GM13976 (cell line): ENCODE measurements at regions not wholly inside any gene's neighbourhood (a gene's known extent, or its start where the extent isn't known, plus 50 kb on each side); places are given as distances from the start of the nearest gene placed in this dataset.
A peak's percentile ranks its signal among the peaks of the same experiment; 100 is the strongest.
"Not testable (repeated sequence)": the region's sequence is repeated elsewhere in the genome, so short reads cannot be mapped to it uniquely, and the experiment has no call there.

Experiments
- DNase-seq: peaks from one replicate; pipeline ENCODE4 v3.0.0; 2012; ENCODE audit warnings: low spot score
- in situ Hi-C: fragments of 300-500 bp; cut with MboI; formaldehyde crosslinking; loops from one replicate; pipeline ENCODE4 v1.12.0; 2022; ENCODE audit warnings: low sequenced_read_pairs, mixed read lengths, inconsistent platforms; ENCODE audit not compliant: unreplicated experiment
- TF ChIP-seq, protein P1 (sequence below): IDR thresholded peaks from 2 replicates; pipeline ENCODE4 v1.5.1; 2012; ENCODE audit warnings: borderline replicate concordance, mild to moderate bottlenecking; ENCODE audit not compliant: insufficient read depth; ENCODE audit errors: extremely low read depth, missing control alignments, control extremely low read depth

DNA sequence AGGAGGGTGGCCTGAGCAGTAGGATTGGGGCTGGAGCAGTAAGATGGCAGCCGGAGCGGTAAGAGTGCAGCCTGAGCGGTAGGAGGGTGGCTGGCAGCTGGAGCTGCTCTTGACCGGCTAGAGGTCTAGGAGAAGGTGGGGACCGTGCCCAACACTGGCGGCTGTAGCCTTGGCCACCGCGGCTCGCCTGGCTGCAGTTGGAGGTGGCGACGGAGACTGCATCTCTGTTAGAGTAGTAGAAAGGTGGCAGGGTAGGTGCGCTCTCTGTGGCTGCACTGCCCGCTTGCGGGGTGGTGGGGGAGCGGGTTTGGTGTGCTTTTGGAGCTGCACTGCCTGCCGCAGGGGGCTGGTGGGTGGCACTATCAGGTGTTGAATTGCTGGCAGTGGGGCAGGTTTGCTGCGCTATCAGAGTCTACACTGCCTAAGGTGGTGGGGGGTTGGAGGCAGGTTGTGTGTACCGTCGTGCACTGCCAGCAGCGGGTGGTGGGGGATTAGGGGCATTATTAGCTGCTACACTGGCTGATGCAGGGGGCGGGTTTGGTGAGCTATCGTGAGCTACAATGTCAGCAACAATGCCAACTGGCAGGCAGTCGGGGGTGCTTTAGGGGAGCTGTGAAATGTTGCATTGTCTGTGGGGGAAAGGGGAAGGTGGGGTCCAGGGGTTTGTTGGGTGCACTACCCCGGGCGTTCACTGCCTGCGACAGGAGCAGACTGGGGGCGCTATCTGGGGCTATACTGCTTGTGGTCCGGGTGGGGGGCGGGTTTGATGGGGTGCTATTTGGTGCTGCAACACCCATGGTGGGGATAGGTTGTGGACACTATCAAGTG is 4461.3 kb upstream of the OR11H1 start:
- TF ChIP-seq, protein P1, sequence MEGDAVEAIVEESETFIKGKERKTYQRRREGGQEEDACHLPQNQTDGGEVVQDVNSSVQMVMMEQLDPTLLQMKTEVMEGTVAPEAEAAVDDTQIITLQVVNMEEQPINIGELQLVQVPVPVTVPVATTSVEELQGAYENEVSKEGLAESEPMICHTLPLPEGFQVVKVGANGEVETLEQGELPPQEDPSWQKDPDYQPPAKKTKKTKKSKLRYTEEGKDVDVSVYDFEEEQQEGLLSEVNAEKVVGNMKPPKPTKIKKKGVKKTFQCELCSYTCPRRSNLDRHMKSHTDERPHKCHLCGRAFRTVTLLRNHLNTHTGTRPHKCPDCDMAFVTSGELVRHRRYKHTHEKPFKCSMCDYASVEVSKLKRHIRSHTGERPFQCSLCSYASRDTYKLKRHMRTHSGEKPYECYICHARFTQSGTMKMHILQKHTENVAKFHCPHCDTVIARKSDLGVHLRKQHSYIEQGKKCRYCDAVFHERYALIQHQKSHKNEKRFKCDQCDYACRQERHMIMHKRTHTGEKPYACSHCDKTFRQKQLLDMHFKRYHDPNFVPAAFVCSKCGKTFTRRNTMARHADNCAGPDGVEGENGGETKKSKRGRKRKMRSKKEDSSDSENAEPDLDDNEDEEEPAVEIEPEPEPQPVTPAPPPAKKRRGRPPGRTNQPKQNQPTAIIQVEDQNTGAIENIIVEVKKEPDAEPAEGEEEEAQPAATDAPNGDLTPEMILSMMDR: no peak
- in situ Hi-C loops: no loop called here
- DNase-seq: peak; percentile 63

DNA sequence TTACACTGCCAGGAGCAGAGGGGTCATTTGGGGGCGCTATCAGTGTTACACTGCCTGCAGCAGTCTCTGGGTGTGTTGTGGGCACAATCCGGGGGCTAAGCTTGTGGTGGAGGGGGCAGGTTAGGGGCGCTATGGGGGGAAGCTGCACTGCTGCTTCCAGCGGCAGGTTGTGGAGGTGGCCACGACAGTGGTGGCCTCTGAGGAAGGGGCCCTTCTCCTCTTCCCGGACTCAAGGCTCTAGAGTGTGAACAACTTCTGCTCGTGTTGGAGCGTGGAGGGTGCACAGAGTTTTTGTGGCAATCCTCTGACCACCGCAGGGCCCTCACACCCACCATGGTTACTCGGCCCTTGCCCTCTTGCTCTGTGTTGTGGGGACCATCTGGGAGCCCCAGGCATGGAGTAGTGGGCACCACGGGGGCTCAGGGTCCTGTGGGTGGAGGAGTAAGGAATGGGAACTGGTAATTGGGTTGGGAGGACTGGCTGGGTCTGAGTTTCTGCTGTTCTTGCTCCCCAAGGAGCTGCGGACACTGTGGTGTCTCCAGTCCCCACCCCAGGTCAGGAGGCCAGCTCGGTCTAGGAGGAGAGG is 4460.6 kb upstream of the OR11H1 start:
- peak; percentile 44 for DNase-seq
- in situ Hi-C loops: not testable (repeated sequence)

DNA sequence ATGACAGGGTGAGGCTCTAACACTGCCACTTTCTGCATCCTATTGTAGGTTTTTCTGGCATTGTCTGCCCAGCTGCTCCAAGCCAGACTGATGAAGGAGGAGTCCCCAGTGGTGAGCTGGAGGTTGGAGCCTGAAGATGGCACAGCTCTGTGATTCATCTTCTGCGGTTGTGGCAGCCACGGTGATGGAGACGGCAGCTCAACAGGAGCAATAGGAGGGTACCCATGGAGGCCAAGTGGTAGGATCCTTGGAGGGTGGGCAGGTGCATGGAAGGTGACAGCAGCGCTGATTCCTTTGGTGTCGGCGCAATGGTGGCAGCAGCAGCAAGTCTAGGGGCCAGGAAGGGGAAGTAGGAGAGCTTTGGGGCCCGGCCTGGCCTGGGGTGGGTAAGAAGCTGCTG is 4460.1 kb upstream of the OR11H1 start:
- in situ Hi-C loops: not testable (repeated sequence)
- DNase-seq: peak; percentile 46

DNA sequence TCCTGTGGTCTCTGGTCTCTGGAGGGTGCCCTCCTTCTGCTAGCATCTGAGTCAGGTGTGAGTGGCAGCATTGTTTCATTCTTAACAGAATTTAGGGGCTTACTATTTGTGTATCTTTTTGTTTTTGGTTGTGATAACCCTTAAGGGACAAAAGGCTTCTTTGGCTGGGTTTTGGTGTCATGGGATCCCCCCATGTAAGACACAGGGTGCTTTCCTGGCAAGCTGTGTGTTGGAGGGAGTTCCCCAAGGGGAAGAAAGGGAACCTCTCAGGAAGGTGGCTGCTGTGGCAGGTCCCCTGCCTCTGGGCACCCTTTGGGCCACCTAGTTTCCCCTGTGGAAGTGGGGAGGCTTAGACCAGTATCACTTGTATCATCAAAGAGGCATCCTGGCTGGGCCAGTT is 4459.6 kb upstream of the OR11H1 start:
- DNase-seq, in situ Hi-C loops: not testable (repeated sequence)
